ENCODE measurements at regions not wholly inside any gene's neighbourhood (a gene's known extent, or its start where the extent isn't known, plus 50 kb on each side); places are given as distances from the start of the nearest gene placed in this dataset.
"Not testable (repeated sequence)": the region's sequence is repeated elsewhere in the genome, so short reads cannot be mapped to it uniquely, and the experiment has no call there.

DNA sequence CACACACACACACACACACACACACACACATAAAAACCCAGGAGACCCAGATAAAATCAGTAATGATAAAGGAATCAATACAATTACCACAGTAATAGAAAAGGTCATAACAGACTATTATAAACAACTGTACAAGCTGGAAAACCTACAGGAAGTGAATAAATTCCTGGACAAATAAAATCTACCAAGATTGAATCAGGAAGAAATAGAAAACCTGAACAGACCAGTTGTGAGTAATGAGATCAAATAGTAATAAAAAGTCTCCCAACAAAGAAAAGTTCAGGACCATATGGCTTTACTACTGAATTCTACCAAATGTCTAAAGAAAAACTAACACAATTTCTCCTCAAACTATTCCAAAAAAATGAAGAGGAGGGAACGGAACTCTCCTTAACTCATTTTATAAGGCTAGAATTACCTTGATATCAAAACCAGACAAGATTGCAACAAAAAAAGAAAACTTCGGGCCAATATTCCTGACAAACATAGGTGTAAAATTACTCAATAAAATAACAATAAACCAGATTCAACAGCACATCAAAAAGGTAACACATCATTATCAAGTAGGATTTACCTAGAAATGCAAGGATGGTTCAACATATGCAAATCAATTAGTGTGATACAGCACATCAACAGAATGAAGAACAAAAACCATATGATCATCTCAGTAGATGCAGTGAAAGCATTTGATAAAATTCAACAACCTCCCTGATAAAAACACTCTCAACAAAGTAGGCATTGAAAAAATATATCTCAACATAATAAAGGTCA lies 325.2 kb upstream of the POU5F2 start:
- WGBS: 95% methylated on average over 2 of the region's 2 CpGs
- Histone ChIP-seq H3K4me1 (ENCODE audit: control insufficient read depth in 2 of 2, insufficient read depth in 2 of 2, low read length in 2 of 2) (no peaks in the 10 kb centered on the region), H3K36me3 (ENCODE audit: control insufficient read depth in 2 of 2, insufficient read depth in 2 of 2, low read length in 1 of 2) (no peaks in the 10 kb centered on the region), H3K4me3 (ENCODE audit: low read length in 2 of 2) (no peak overlapping the region), H3K27ac (ENCODE audit: low read depth in 1 of 2, low read length in 1 of 2) (no peak overlapping the region), H3K27me3 (ENCODE audit: control insufficient read depth in 2 of 2, insufficient read depth in 1 of 2, low read length in 1 of 2) (no peaks in the 10 kb centered on the region), H3K9me3 (ENCODE audit: control insufficient read depth in 2 of 2, insufficient read depth in 1 of 2, low read length in 1 of 2) (peaks cover 0 to 21% of the 10 kb centered on the region in 2 donors)
- DNase-seq (ENCODE audit: low read depth in 6 of 9, low spot score in 9 of 9): no peak

DNA sequence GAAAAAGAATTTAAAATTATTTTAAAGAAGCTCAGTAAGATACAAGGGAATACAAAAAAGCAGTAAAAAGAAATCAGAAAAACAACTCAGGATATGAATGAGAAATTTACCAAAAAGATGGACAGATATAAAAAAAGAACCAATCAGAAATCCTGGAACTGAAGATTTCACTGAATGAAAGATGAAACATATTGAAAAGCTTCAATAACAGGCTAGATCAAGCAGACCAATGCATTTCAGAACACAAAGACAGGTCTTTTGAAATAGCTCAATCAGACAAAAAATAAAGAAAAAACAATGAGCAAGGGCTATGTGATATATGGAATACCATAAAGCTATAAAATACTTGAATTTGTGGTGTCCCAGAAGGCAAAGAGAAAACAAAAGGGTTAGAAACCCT lies 322.6 kb upstream of the POU5F2 start:
- no peak overlapping the region for H3K27ac ChIP-seq (ENCODE audit: low read depth in 1 of 2, low read length in 1 of 2)
- peaks cover 0 to 21% of the 10 kb centered on the region in 2 donors for H3K9me3 ChIP-seq (ENCODE audit: control insufficient read depth in 2 of 2, insufficient read depth in 1 of 2, low read length in 1 of 2)
- no peak overlapping the region for H3K4me3 ChIP-seq (ENCODE audit: low read length in 2 of 2)
- no peak for DNase-seq (ENCODE audit: low read depth in 6 of 9, low spot score in 9 of 9)
- H3K4me1 ChIP-seq (ENCODE audit: control insufficient read depth in 2 of 2, insufficient read depth in 2 of 2, low read length in 2 of 2): no peaks in the 10 kb centered on the region
- no peaks in the 10 kb centered on the region for H3K27me3 ChIP-seq (ENCODE audit: control insufficient read depth in 2 of 2, insufficient read depth in 1 of 2, low read length in 1 of 2)
- H3K36me3 ChIP-seq (ENCODE audit: control insufficient read depth in 2 of 2, insufficient read depth in 2 of 2, low read length in 1 of 2): no peaks in the 10 kb centered on the region

GRCh38 chr5:94057655-94058054 lies 316.3 kb upstream of the POU5F2 start:
- over 99% methylated on average over 2 of the region's 2 CpGs for WGBS
- DNase-seq (ENCODE audit: low read depth in 6 of 9, low spot score in 9 of 9): no peak

DNA sequence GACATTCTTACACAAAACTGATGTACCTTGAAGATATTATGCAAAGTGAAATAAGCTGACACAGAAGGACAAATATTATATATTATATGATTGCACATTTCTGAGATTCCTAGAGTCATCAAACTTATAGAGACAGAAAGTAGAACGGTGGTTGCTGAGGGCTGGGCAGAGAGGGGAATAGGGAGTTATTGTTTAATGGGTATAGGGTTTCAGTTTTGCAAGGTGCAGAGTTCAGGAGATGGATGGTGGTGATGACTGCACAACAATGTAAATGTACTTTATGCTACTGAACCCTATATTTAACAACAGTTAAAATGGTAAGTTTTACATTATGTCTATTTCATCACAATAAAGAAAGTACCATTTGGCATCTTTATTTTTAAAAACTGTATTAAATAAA lies 315.8 kb upstream of the POU5F2 start:
- Histone ChIP-seq H3K36me3 (ENCODE audit: control insufficient read depth in 2 of 2, insufficient read depth in 2 of 2, low read length in 1 of 2) (no peaks in the 10 kb centered on the region), H3K4me1 (ENCODE audit: control insufficient read depth in 2 of 2, insufficient read depth in 2 of 2, low read length in 2 of 2) (no peaks in the 10 kb centered on the region), H3K27me3 (ENCODE audit: control insufficient read depth in 2 of 2, insufficient read depth in 1 of 2, low read length in 1 of 2) (no peaks in the 10 kb centered on the region), H3K9me3 (ENCODE audit: control insufficient read depth in 2 of 2, insufficient read depth in 1 of 2, low read length in 1 of 2) (no peaks in the 10 kb centered on the region), H3K27ac (ENCODE audit: low read depth in 1 of 2, low read length in 1 of 2) (no peak overlapping the region), H3K4me3 (ENCODE audit: low read length in 2 of 2) (no peak overlapping the region)
- 95% methylated on average over 1 of the region's 1 CpG for WGBS
- no peak for DNase-seq (ENCODE audit: low read depth in 6 of 9, low spot score in 9 of 9)

More at GRCh38 chr5:94057655-94058054, 316.3 kb upstream of the POU5F2 start:
- no peaks in the 10 kb centered on the region for H3K36me3 ChIP-seq (ENCODE audit: control insufficient read depth in 2 of 2, insufficient read depth in 2 of 2, low read length in 1 of 2)
- no peak overlapping the region for H3K27ac ChIP-seq (ENCODE audit: low read depth in 1 of 2, low read length in 1 of 2)
- H3K4me3 ChIP-seq (ENCODE audit: low read length in 2 of 2): no peak overlapping the region
- no peaks in the 10 kb centered on the region for H3K27me3 ChIP-seq (ENCODE audit: control insufficient read depth in 2 of 2, insufficient read depth in 1 of 2, low read length in 1 of 2)
- peaks cover 0 to 3% of the 10 kb centered on the region in 2 donors for H3K9me3 ChIP-seq (ENCODE audit: control insufficient read depth in 2 of 2, insufficient read depth in 1 of 2, low read length in 1 of 2)
- no peaks in the 10 kb centered on the region for H3K4me1 ChIP-seq (ENCODE audit: control insufficient read depth in 2 of 2, insufficient read depth in 2 of 2, low read length in 2 of 2)

DNA sequence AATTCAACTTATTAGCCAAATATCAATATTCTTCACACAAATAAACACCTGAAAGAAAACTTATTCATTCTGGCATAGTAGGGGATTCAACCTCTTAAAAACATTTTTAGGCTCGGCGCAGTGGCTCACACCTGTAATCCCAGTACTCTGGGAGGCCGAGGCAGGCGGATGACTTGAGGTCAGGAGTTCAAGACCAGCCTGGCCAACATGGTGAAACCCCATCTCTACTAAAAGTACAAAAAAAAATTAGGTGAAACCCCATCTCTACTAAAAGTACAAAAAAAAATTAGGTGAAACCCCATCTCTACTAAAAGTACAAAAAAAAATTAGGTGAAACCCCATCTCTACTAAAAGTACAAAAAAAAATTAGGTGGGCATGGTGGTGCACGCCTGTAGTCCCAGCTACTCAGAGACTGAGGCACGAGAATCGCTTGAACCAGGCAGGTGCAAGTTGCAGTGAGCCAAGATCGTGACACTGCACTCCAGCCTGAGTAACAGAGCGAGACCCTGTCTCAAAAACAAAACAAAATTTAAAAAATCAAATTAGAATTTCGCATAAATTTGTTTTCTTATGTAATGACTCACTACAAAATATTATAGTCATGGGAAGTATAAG lies 308.0 kb upstream of the POU5F2 start:
- not testable (repeated sequence) for H3K9me3 ChIP-seq (ENCODE audit: control insufficient read depth in 2 of 2, insufficient read depth in 1 of 2, low read length in 1 of 2); H3K27ac ChIP-seq (ENCODE audit: low read depth in 1 of 2, low read length in 1 of 2); H3K27me3 ChIP-seq (ENCODE audit: control insufficient read depth in 2 of 2, insufficient read depth in 1 of 2, low read length in 1 of 2); DNase-seq (ENCODE audit: low read depth in 6 of 9, low spot score in 9 of 9); H3K36me3 ChIP-seq (ENCODE audit: control insufficient read depth in 2 of 2, insufficient read depth in 2 of 2, low read length in 1 of 2); H3K4me3 ChIP-seq (ENCODE audit: low read length in 2 of 2); H3K4me1 ChIP-seq (ENCODE audit: control insufficient read depth in 2 of 2, insufficient read depth in 2 of 2, low read length in 2 of 2)
- 94% methylated on average over 10 of the region's 10 CpGs for WGBS

DNA sequence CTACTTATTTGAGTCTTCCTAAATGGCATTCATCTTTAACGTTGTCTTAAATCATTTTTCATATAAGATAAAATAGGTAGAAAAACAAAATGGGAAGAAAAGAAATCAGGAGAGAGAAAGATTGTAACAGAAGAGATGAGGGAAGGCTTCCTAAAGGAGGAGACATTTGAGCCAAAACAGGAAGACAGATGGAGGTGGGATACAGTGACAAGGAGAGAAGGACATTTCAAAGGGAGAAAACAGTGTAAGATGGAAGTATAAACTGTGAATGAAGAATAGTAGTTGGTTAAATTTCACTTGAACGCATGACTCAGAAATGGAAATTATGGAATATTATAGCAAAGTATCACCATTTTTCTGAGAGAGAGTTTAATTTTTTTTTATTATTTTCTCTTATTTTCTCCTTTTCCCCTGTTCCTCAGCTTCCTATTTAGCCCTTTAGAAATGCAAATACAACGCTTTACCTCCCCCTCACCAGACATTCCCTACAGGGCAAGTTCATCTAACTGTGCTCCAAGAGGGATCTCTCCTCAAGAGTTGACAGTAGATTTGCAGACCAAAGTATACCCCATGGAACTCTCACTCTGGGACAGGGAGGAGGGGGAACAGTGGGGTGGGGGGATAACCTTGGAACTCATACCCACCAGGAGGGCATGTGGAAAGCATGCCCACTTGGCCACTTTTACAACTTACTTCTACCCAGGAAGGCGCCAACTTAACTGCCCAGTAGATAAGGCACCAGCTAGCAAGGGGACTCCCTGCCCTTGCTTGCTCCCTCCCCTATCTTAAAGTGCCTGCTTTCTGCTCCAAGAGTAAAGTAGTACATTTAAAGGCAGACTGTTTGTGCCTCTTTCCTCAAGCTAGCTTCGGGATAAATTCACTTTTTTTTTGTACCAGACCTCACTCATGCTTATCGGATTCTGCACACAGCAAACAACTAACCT lies 304.7 kb upstream of the POU5F2 start:
- WGBS: 98% methylated on average over 6 of the region's 6 CpGs
- no peaks in the 10 kb centered on the region for H3K4me1 ChIP-seq (ENCODE audit: control insufficient read depth in 2 of 2, insufficient read depth in 2 of 2, low read length in 2 of 2)
- no peak for DNase-seq (ENCODE audit: low read depth in 6 of 9, low spot score in 9 of 9)
- peaks cover 5 to 7% of the 10 kb centered on the region in 2 donors for H3K36me3 ChIP-seq (ENCODE audit: control insufficient read depth in 2 of 2, insufficient read depth in 2 of 2, low read length in 1 of 2)
- H3K4me3 ChIP-seq (ENCODE audit: low read length in 2 of 2): no peak overlapping the region
- no peaks in the 10 kb centered on the region for H3K9me3 ChIP-seq (ENCODE audit: control insufficient read depth in 2 of 2, insufficient read depth in 1 of 2, low read length in 1 of 2)
- H3K27me3 ChIP-seq (ENCODE audit: control insufficient read depth in 2 of 2, insufficient read depth in 1 of 2, low read length in 1 of 2): no peaks in the 10 kb centered on the region
- H3K27ac ChIP-seq (ENCODE audit: low read depth in 1 of 2, low read length in 1 of 2): no peak overlapping the region

GRCh38 chr5:94043311-94043710 lies 301.9 kb upstream of the POU5F2 start:
- H3K27me3 ChIP-seq (ENCODE audit: control insufficient read depth in 2 of 2, insufficient read depth in 1 of 2, low read length in 1 of 2): no peaks in the 10 kb centered on the region
- no peaks in the 10 kb centered on the region for H3K4me1 ChIP-seq (ENCODE audit: control insufficient read depth in 2 of 2, insufficient read depth in 2 of 2, low read length in 2 of 2)
- no peak overlapping the region for H3K4me3 ChIP-seq (ENCODE audit: low read length in 2 of 2)
- peaks cover 5 to 13% of the 10 kb centered on the region in 2 donors for H3K36me3 ChIP-seq (ENCODE audit: control insufficient read depth in 2 of 2, insufficient read depth in 2 of 2, low read length in 1 of 2)
- H3K9me3 ChIP-seq (ENCODE audit: control insufficient read depth in 2 of 2, insufficient read depth in 1 of 2, low read length in 1 of 2): no peaks in the 10 kb centered on the region
- no peak for DNase-seq (ENCODE audit: low read depth in 6 of 9, low spot score in 9 of 9)
- no peak overlapping the region for H3K27ac ChIP-seq (ENCODE audit: low read depth in 1 of 2, low read length in 1 of 2)

- 98% methylated on average over 7 of the region's 7 CpGs for WGBS
- Histone ChIP-seq H3K27me3 (ENCODE audit: control insufficient read depth in 2 of 2, insufficient read depth in 1 of 2, low read length in 1 of 2) (no peaks in the 10 kb centered on the region), H3K27ac (ENCODE audit: low read depth in 1 of 2, low read length in 1 of 2) (no peak overlapping the region), H3K4me1 (ENCODE audit: control insufficient read depth in 2 of 2, insufficient read depth in 2 of 2, low read length in 2 of 2) (no peaks in the 10 kb centered on the region), H3K36me3 (ENCODE audit: control insufficient read depth in 2 of 2, insufficient read depth in 2 of 2, low read length in 1 of 2) (peaks cover 5 to 10% of the 10 kb centered on the region in 2 donors), H3K4me3 (ENCODE audit: low read length in 2 of 2) (no peak overlapping the region), H3K9me3 (ENCODE audit: control insufficient read depth in 2 of 2, insufficient read depth in 1 of 2, low read length in 1 of 2) (no peaks in the 10 kb centered on the region)
- DNase-seq (ENCODE audit: low read depth in 6 of 9, low spot score in 9 of 9): no peak
These were observed 299.3 kb upstream of the POU5F2 start for GRCh38 chr5:94040591-94041148.

- H3K4me3 ChIP-seq (ENCODE audit: low read length in 2 of 2): no peak overlapping the region
- H3K4me1 ChIP-seq (ENCODE audit: control insufficient read depth in 2 of 2, insufficient read depth in 2 of 2, low read length in 2 of 2): no peaks in the 10 kb centered on the region
- H3K27me3 ChIP-seq (ENCODE audit: control insufficient read depth in 2 of 2, insufficient read depth in 1 of 2, low read length in 1 of 2): no peaks in the 10 kb centered on the region
- DNase-seq (ENCODE audit: low read depth in 6 of 9, low spot score in 9 of 9): no peak
- H3K9me3 ChIP-seq (ENCODE audit: control insufficient read depth in 2 of 2, insufficient read depth in 1 of 2, low read length in 1 of 2): no peaks in the 10 kb centered on the region
- H3K36me3 ChIP-seq (ENCODE audit: control insufficient read depth in 2 of 2, insufficient read depth in 2 of 2, low read length in 1 of 2): peaks cover 0 to 7% of the 10 kb centered on the region in 2 donors
- H3K27ac ChIP-seq (ENCODE audit: low read depth in 1 of 2, low read length in 1 of 2): no peak overlapping the region
These were observed 297.7 kb upstream of the POU5F2 start for GRCh38 chr5:94039101-94039500.

Data from thymus (tissue), 11 donors.